IMR-90 (cell line): ENCODE measurements at regions not wholly inside any gene's neighbourhood (a gene's known extent, or its start where the extent isn't known, plus 50 kb on each side); places are given as distances from the start of the nearest gene placed in this dataset.

Experiments
- BHLHE40 ChIP-seq: fragments of 150-350 bp; IDR thresholded peaks from 2 replicates; pipeline ENCODE4 v1.6.1; 2016; ENCODE audit warnings: mild to moderate bottlenecking, low read depth, low read length
- CEBPB ChIP-seq: IDR thresholded peaks from 2 replicates; pipeline ENCODE4 v1.6.1; 2012; ENCODE audit warnings: low read depth, low read length, improper control_type of control experiment
- CHD1 ChIP-seq: IDR thresholded peaks from 2 replicates; pipeline ENCODE4 v1.6.1; 2012; ENCODE audit warnings: low read depth, low read length, improper control_type of control experiment
- MAFK ChIP-seq: IDR thresholded peaks from 2 replicates; pipeline ENCODE4 v1.6.1; 2012; ENCODE audit warnings: low read depth, low read length, improper control_type of control experiment
- MAZ ChIP-seq: IDR thresholded peaks from 2 replicates; pipeline ENCODE4 v1.6.1; 2012; ENCODE audit warnings: low read depth, mild to moderate bottlenecking, low read length, improper control_type of control experiment, moderate library complexity, borderline replicate concordance
- NFE2L2 ChIP-seq: fragments of 150-350 bp; IDR thresholded peaks from 2 replicates; pipeline ENCODE4 v1.6.1; 2016; ENCODE audit warnings: low read depth, mild to moderate bottlenecking, low read length
- POLR2A ChIP-seq: IDR thresholded peaks from 2 replicates; pipeline ENCODE4 v1.6.1; 2012; ENCODE audit warnings: mild to moderate bottlenecking, low read depth, low read length
- RAD21 ChIP-seq: IDR thresholded peaks from 2 replicates; pipeline ENCODE4 v1.6.1; 2012; ENCODE audit warnings: low read length, improper control_type of control experiment
- RCOR1 ChIP-seq: IDR thresholded peaks from 2 replicates; pipeline ENCODE4 v1.6.1; 2012; ENCODE audit warnings: mild to moderate bottlenecking, low read length, improper control_type of control experiment; ENCODE audit not compliant: insufficient replicate concordance
- SMC3 ChIP-seq: fragments of 150-350 bp; IDR thresholded peaks from 2 replicates; pipeline ENCODE4 v1.6.1; 2016; ENCODE audit warnings: low read depth, mild to moderate bottlenecking, antibody characterized with exemption, low read length, moderate library complexity
- TF ChIP-seq, protein P1 (sequence below): conservative IDR thresholded peaks from 2 replicates; pipeline ENCODE4 v1.5.1; 2012; ENCODE audit warnings: mild to moderate bottlenecking, low read depth, low read length, improper control_type of control experiment
- TF ChIP-seq, protein P2 (sequence below): fragments of 150-350 bp; IDR thresholded peaks from 2 replicates; pipeline ENCODE4 v1.6.1; 2017; ENCODE audit warnings: mild to moderate bottlenecking, antibody characterized with exemption, low read length, low read depth
- TF ChIP-seq, protein P3 (sequence below): fragments of 150-350 bp; IDR thresholded peaks from 2 replicates; pipeline ENCODE4 v1.6.1; 2016; ENCODE audit warnings: low read depth, mild to moderate bottlenecking, low read length, moderate library complexity, borderline replicate concordance

DNA sequence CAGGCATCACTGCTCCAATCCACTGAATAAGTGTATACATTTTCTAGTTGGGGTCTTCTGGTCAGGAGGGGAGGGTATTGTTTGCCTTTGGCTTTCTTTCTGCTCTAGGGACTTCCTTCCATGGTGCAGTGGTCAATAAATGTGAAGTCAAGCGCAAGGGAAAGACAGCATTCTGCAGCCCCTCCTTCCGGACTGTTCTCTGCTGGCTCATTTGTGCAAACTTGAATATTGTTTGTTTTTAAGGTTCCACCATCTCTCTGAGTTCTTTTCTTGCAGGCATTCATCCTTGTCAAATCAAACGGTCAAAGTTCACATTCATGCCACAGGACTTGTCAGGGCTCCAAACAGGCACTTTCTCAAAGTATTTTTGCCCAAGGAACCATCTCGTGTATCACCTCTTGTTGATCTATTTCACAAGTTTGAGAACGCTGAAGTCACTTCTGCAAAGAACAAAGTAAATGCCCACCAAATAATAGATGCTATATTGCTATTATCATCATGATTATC lies 205.6 kb upstream of the KAZN start:
- TF ChIP-seq CHD1, result no peak
- no peak for TF ChIP-seq MAZ
- TF ChIP-seq, protein P1, sequence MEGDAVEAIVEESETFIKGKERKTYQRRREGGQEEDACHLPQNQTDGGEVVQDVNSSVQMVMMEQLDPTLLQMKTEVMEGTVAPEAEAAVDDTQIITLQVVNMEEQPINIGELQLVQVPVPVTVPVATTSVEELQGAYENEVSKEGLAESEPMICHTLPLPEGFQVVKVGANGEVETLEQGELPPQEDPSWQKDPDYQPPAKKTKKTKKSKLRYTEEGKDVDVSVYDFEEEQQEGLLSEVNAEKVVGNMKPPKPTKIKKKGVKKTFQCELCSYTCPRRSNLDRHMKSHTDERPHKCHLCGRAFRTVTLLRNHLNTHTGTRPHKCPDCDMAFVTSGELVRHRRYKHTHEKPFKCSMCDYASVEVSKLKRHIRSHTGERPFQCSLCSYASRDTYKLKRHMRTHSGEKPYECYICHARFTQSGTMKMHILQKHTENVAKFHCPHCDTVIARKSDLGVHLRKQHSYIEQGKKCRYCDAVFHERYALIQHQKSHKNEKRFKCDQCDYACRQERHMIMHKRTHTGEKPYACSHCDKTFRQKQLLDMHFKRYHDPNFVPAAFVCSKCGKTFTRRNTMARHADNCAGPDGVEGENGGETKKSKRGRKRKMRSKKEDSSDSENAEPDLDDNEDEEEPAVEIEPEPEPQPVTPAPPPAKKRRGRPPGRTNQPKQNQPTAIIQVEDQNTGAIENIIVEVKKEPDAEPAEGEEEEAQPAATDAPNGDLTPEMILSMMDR, result no peak
- no peak for TF ChIP-seq POLR2A
- TF ChIP-seq CEBPB, result no peak
- TF ChIP-seq SMC3, result no peak
- TF ChIP-seq, protein P2, sequence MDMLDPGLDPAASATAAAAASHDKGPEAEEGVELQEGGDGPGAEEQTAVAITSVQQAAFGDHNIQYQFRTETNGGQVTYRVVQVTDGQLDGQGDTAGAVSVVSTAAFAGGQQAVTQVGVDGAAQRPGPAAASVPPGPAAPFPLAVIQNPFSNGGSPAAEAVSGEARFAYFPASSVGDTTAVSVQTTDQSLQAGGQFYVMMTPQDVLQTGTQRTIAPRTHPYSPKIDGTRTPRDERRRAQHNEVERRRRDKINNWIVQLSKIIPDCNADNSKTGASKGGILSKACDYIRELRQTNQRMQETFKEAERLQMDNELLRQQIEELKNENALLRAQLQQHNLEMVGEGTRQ, result no peak
- TF ChIP-seq MAFK, result no peak
- TF ChIP-seq RAD21, result no peak
- no peak for TF ChIP-seq NFE2L2
- TF ChIP-seq, protein P3, sequence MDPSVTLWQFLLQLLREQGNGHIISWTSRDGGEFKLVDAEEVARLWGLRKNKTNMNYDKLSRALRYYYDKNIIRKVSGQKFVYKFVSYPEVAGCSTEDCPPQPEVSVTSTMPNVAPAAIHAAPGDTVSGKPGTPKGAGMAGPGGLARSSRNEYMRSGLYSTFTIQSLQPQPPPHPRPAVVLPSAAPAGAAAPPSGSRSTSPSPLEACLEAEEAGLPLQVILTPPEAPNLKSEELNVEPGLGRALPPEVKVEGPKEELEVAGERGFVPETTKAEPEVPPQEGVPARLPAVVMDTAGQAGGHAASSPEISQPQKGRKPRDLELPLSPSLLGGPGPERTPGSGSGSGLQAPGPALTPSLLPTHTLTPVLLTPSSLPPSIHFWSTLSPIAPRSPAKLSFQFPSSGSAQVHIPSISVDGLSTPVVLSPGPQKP, result no peak
- no peak for TF ChIP-seq BHLHE40
- no peak for TF ChIP-seq RCOR1
